Neuronal stem cell (in vitro differentiated cells): ENCODE measurements at regions not wholly inside any gene's neighbourhood (a gene's known extent, or its start where the extent isn't known, plus 50 kb on each side); places are given as distances from the start of the nearest gene placed in this dataset.
"Not testable (repeated sequence)": the region's sequence is repeated elsewhere in the genome, so short reads cannot be mapped to it uniquely, and the experiment has no call there.

Experiments used
- DNase-seq: peaks from one replicate; pipeline ENCODE4 v3.0.0-alpha.2; 2013; ENCODE audit warnings: low spot score
- H2AFZ ChIP-seq: one replicate; pipeline ENCODE4 v1.6.1; 2013; ENCODE audit warnings: mild to moderate bottlenecking, low read length, inconsistent platforms
- H2AK5ac ChIP-seq: 2 replicates; pipeline ENCODE4 v1.6.1; 2013; ENCODE audit warnings: low read depth, mild to moderate bottlenecking, inconsistent platforms, low read length, moderate library complexity, mixed read lengths
- H2BK120ac ChIP-seq: 2 replicates; pipeline ENCODE4 v1.6.1; 2013; ENCODE audit warnings: low read depth, mild to moderate bottlenecking, inconsistent platforms, low read length, moderate library complexity, mixed read lengths
- H2BK12ac ChIP-seq: one replicate; pipeline ENCODE4 v1.6.1; 2013; ENCODE audit warnings: low read length, inconsistent platforms
- H2BK15ac ChIP-seq: 2 replicates; pipeline ENCODE4 v1.6.1; 2013; ENCODE audit warnings: mild to moderate bottlenecking, low read length, inconsistent platforms, mixed read lengths
- H2BK5ac ChIP-seq: one replicate; pipeline ENCODE4 v1.6.1; 2013; ENCODE audit warnings: inconsistent platforms, mild to moderate bottlenecking, low read length, moderate library complexity
- H3K14ac ChIP-seq: one replicate; pipeline ENCODE4 v1.6.1; 2013; ENCODE audit warnings: low read length, inconsistent platforms
- H3K18ac ChIP-seq: 2 replicates; pipeline ENCODE4 v1.6.1; 2013; ENCODE audit warnings: low read length, inconsistent platforms
- H3K23ac ChIP-seq: 2 replicates; pipeline ENCODE4 v1.6.1; 2013; ENCODE audit warnings: low read depth, mild to moderate bottlenecking, mixed read lengths, low read length, inconsistent platforms; ENCODE audit not compliant: poor library complexity
- H3K27ac ChIP-seq: replicated peaks from 3 replicates; pipeline ENCODE4 v1.5.1; 2013; ENCODE audit warnings: low read length, inconsistent platforms
- H3K27me3 ChIP-seq, 3 experiments: 2 replicates each; pipeline ENCODE4 v1.6.1; 2013; ENCODE audit warnings: low read length in 3 of 3, mild to moderate bottlenecking in 2 of 3, inconsistent platforms in 1 of 3, low read depth in 1 of 3, mixed read lengths in 1 of 3, moderate library complexity in 1 of 3; ENCODE audit not compliant: control insufficient read depth in 3 of 3, insufficient read depth in 3 of 3
- H3K36me3 ChIP-seq, 2 donors: replicated peaks in 1 of 2; 2 replicates each; pipeline ENCODE4 v1.6.1; 2013; ENCODE audit warnings: low read length in 2 of 2; ENCODE audit not compliant: control insufficient read depth in 2 of 2, insufficient read depth in 2 of 2
- H3K4ac ChIP-seq: 2 replicates; pipeline ENCODE4 v1.6.1; 2013; ENCODE audit warnings: inconsistent platforms, mild to moderate bottlenecking, low read length, moderate library complexity
- H3K4me1 ChIP-seq, 2 donors: 1 replicate in 1 of 2; 2 replicates in 1 of 2; pipeline ENCODE4 v1.6.1; 2013; ENCODE audit warnings: low read length in 2 of 2, low read depth in 1 of 2; ENCODE audit not compliant: control insufficient read depth in 2 of 2, insufficient read depth in 1 of 2
- H3K4me2 ChIP-seq: one replicate; pipeline ENCODE4 v1.6.1; 2013; ENCODE audit warnings: mild to moderate bottlenecking, low read length, inconsistent platforms; ENCODE audit not compliant: insufficient read depth, poor library complexity, severe bottlenecking
- H3K4me3 ChIP-seq, 2 donors: 2 replicates each; pipeline ENCODE4 v1.5.1; 2013; ENCODE audit warnings: low read length in 2 of 2, mild to moderate bottlenecking in 2 of 2, inconsistent platforms in 1 of 2, moderate library complexity in 1 of 2
- H3K79me1 ChIP-seq: one replicate; pipeline ENCODE4 v1.6.1; 2013; ENCODE audit warnings: low read depth, mild to moderate bottlenecking, inconsistent platforms, low read length, moderate library complexity
- H3K9ac ChIP-seq: one replicate; pipeline ENCODE4 v1.6.1; 2013; ENCODE audit warnings: mild to moderate bottlenecking, low read depth, low read length, inconsistent platforms; ENCODE audit not compliant: poor library complexity
- H3K9me3 ChIP-seq, 2 donors: replicated peaks in 1 of 2; 2 replicates each; pipeline versions ENCODE3 to v1.6.1; 2013; ENCODE audit warnings: low read length in 2 of 2, mild to moderate bottlenecking in 2 of 2, inconsistent platforms in 1 of 2, low read depth in 1 of 2, mixed read lengths in 1 of 2, moderate library complexity in 1 of 2; ENCODE audit not compliant: control insufficient read depth in 2 of 2, insufficient read depth in 1 of 2
- H4K8ac ChIP-seq: one replicate; pipeline ENCODE4 v1.6.1; 2013; ENCODE audit warnings: low read depth, mild to moderate bottlenecking, inconsistent platforms, low read length, moderate library complexity
- H4K91ac ChIP-seq: one replicate; pipeline ENCODE4 v1.6.1; 2013; ENCODE audit warnings: low read length, low read depth, mild to moderate bottlenecking, inconsistent platforms; ENCODE audit not compliant: poor library complexity
- WGBS, 2 donors: extraction: QIAGEN DNeasy Blood & Tissue Kit; methylation state at CpG; one replicate each; pipeline ENCODE4 v1.1.7; 2013; ENCODE audit warnings: missing lambda C conversion rate in 2 of 2, mixed read lengths in 1 of 2; ENCODE audit not compliant: insufficient read length in 2 of 2, insufficient replicate concordance in 1 of 2; ENCODE audit errors: extremely low coverage in 2 of 2; 5-methylcytosine and 5-hydroxymethylcytosine counted together

GRCh38 chr22:23452231-23453010, 127.7 kb downstream of the IGLL1 start:
- Histone ChIP-seq H4K91ac (no peak overlapping the region), H3K27me3 (no peaks in the 10 kb centered on the region), H2BK15ac (no peak overlapping the region), H4K8ac (no peak overlapping the region), H2BK5ac (no peak overlapping the region), H3K4me2 (no peak overlapping the region), H3K36me3 (no peaks in the 10 kb centered on the region), H3K9ac (no peak overlapping the region), H3K4me3 (no peak overlapping the region), H3K9me3 (no peaks in the 10 kb centered on the region), H2BK120ac (no peak overlapping the region), H3K79me1 (no peaks in the 10 kb centered on the region), H2AFZ (no peak overlapping the region), H3K14ac (no peak overlapping the region), H3K23ac (no peak overlapping the region), H2BK12ac (no peak overlapping the region), H3K27ac (no peak overlapping the region), H2AK5ac (no peak overlapping the region), H3K18ac (peak overlapping the region; percentile 64), H3K4me1 (peaks cover 0 to under 1% of the 10 kb centered on the region in 2 donors), H3K4ac (no peak overlapping the region)
- WGBS, 2 donors = no CpG with 5 or more reads among the region's 23 CpGs
- no peak for DNase-seq

GRCh38 chr22:23451452-23452230, 128.4 kb downstream of the IGLL1 start:
- H3K36me3 ChIP-seq, H3K4me1 ChIP-seq, H2BK15ac ChIP-seq, H2BK120ac ChIP-seq, H3K27ac ChIP-seq, H3K23ac ChIP-seq, H3K79me1 ChIP-seq, H4K8ac ChIP-seq, H3K4me3 ChIP-seq, H3K14ac ChIP-seq, H2BK5ac ChIP-seq, H2AK5ac ChIP-seq, DNase-seq, H4K91ac ChIP-seq, H3K9me3 ChIP-seq, H3K9ac ChIP-seq, H2AFZ ChIP-seq, H3K27me3 ChIP-seq, H2BK12ac ChIP-seq, H3K4ac ChIP-seq: not testable (repeated sequence)
- Histone ChIP-seq H3K4me2 (peak overlapping the region; percentile 11), H3K18ac (peak overlapping the region; percentile 64)
- no CpG with 5 or more reads among the region's 30 CpGs for WGBS, 2 donors

GRCh38 chr22:23450821-23451220, 129.3 kb downstream of the IGLL1 start:
- not testable (repeated sequence) for H3K4me1 ChIP-seq, H3K4me3 ChIP-seq, H3K4me2 ChIP-seq, H3K4ac ChIP-seq, H2AK5ac ChIP-seq, H3K14ac ChIP-seq, DNase-seq, H3K79me1 ChIP-seq, H3K18ac ChIP-seq, H3K9me3 ChIP-seq, H3K23ac ChIP-seq, H2BK5ac ChIP-seq, H3K36me3 ChIP-seq, H2AFZ ChIP-seq, H4K91ac ChIP-seq, H3K27me3 ChIP-seq, H3K27ac ChIP-seq, H4K8ac ChIP-seq, H3K9ac ChIP-seq, H2BK15ac ChIP-seq, H2BK12ac ChIP-seq, H2BK120ac ChIP-seq
- no CpG with 5 or more reads among the region's 15 CpGs for WGBS, 2 donors

- H3K9ac ChIP-seq = peak overlapping the region; percentile 44
- no peaks in the 10 kb centered on the region for H3K4me1 ChIP-seq
- H3K18ac ChIP-seq = no peak overlapping the region
- no peak overlapping the region for H3K4ac ChIP-seq
- no peak overlapping the region for H2AFZ ChIP-seq
- H2BK5ac ChIP-seq = no peak overlapping the region
- H3K4me2 ChIP-seq = no peak overlapping the region
- no peak overlapping the region for H4K91ac ChIP-seq
- no peaks in the 10 kb centered on the region for H3K36me3 ChIP-seq
- peaks cover 2 to 4% of the 10 kb centered on the region in 2 donors for H3K9me3 ChIP-seq
- H2BK15ac ChIP-seq = no peak overlapping the region
- H2AK5ac ChIP-seq = no peak overlapping the region
- H3K27ac ChIP-seq = no peak overlapping the region
- no peak overlapping the region for H2BK120ac ChIP-seq
- no peak for DNase-seq
- H4K8ac ChIP-seq = no peak overlapping the region
- peak overlapping the region; percentile 63 for H2BK12ac ChIP-seq
- no CpG with 5 or more reads among the region's 14 CpGs for whole genome bisulfite sequencing, 2 donors
- no peak overlapping the region for H3K23ac ChIP-seq
- no peaks in the 10 kb centered on the region for H3K79me1 ChIP-seq
- H3K14ac ChIP-seq = no peak overlapping the region
- no peak overlapping the region for H3K4me3 ChIP-seq
- no peaks in the 10 kb centered on the region for H3K27me3 ChIP-seq
Measured at GRCh38 chr22:23450434-23450795, 129.7 kb downstream of the IGLL1 start.
